ENCODE measurements at regions not wholly inside any gene's neighbourhood (a gene's known extent, or its start where the extent isn't known, plus 50 kb on each side); places are given as distances from the start of the nearest gene placed in this dataset.

DNA sequence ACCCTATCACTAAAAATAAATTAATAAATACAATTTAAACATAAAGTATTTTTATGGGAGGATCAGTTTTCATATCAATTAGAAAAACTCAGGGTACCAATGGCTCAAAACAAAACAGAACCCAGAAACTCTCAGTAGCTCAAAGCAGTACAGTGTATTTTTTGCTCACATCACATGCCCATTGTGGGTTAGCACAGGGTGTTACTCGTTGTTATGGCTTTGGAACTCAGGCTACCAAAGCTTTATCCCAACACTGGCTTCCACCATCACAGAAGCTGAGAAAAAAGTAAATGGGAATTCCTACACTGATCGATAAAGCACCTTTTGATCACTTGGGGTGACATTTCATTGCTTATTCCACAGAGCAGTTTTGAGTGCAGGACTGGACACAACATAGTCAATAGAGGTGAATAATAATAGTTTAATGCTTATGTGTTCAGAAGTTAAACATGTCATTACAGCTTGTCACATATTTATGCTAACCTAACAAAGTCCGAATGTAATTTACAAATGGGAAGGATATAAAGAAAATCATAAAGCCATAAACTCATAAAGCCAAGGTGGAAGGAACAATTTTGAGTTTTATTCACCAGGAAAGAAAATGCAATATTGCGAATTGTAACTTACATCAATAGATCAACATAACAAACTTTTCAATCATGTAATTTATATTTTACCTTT, 484.5 kb upstream of the TMPRSS15 start:
- TF ChIP-seq SUZ12 (IDR thresholded peaks at IDR 0.05; ENCODE audit: extremely low read depth, insufficient read depth, insufficient read length) (no peak), YY1 (IDR thresholded peaks at IDR 0.05; ENCODE audit: insufficient read depth, insufficient read length) (no peak), ZNF274 (IDR thresholded peaks at IDR 0.05; ENCODE audit: low read depth, low read length) (no peak)
- Histone ChIP-seq H3K36me3 (ENCODE audit: insufficient read depth, insufficient read length, low read length) (no peaks in the 10 kb centered on the region), H3K9ac (ENCODE audit: insufficient read length, low read depth) (no peak overlapping the region), H3K27me3 (ENCODE audit: insufficient read depth, insufficient read length) (no peaks in the 10 kb centered on the region), H3K9me3 (ENCODE audit: insufficient read depth, low read length) (peaks cover 9% of the 10 kb centered on the region), H3K4me1 (ENCODE audit: insufficient read depth, insufficient read length) (no peaks in the 10 kb centered on the region), H3K4me3 (ENCODE audit: insufficient read length, low read depth) (no peak overlapping the region)
- DNase-seq (ENCODE audit: low read depth, low spot score) = no peak

GRCh38 chr21:18893406-18893805, 489.8 kb upstream of the TMPRSS15 start:
- no peak for DNase-seq (ENCODE audit: low read depth, low spot score)
- Histone ChIP-seq H3K4me1 (ENCODE audit: insufficient read depth, insufficient read length) (no peaks in the 10 kb centered on the region), H3K27me3 (ENCODE audit: insufficient read depth, insufficient read length) (no peaks in the 10 kb centered on the region), H3K9ac (ENCODE audit: insufficient read length, low read depth) (no peak overlapping the region), H3K9me3 (ENCODE audit: insufficient read depth, low read length) (no peaks in the 10 kb centered on the region), H3K36me3 (ENCODE audit: insufficient read depth, insufficient read length, low read length) (no peaks in the 10 kb centered on the region), H3K4me3 (ENCODE audit: insufficient read length, low read depth) (no peak overlapping the region)
- no peak for TF ChIP-seq SUZ12 (IDR thresholded peaks at IDR 0.05; ENCODE audit: extremely low read depth, insufficient read depth, insufficient read length)
- no peak for TF ChIP-seq YY1 (IDR thresholded peaks at IDR 0.05; ENCODE audit: insufficient read depth, insufficient read length)
- TF ChIP-seq ZNF274 (IDR thresholded peaks at IDR 0.05; ENCODE audit: low read depth, low read length) = no peak

DNA sequence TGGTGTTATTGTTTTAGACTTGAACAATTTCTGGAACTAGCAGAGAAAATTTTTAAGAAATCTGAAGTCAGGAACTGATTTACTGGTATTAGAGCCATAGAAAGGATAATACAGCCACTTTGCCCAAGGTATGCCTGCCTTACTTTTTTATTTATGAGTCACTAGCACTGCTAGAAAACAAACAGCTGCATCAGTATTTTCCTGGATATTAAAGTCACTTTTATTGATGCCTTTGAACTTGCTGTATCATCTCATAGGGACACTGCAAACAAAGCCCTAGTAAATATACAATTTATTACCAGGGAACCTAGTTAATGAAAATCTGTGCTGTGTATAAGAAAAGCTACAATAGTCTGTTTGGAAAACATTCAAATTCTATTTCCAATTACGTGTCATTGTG, 490.8 kb upstream of the TMPRSS15 start:
- Histone ChIP-seq H3K4me3 (ENCODE audit: insufficient read length, low read depth) (no peak overlapping the region), H3K27me3 (ENCODE audit: insufficient read depth, insufficient read length) (no peaks in the 10 kb centered on the region), H3K9me3 (ENCODE audit: insufficient read depth, low read length) (no peaks in the 10 kb centered on the region), H3K36me3 (ENCODE audit: insufficient read depth, insufficient read length, low read length) (no peaks in the 10 kb centered on the region), H3K9ac (ENCODE audit: insufficient read length, low read depth) (no peak overlapping the region), H3K4me1 (ENCODE audit: insufficient read depth, insufficient read length) (no peaks in the 10 kb centered on the region)
- TF ChIP-seq YY1 (IDR thresholded peaks at IDR 0.05; ENCODE audit: insufficient read depth, insufficient read length) = no peak
- no peak for TF ChIP-seq SUZ12 (IDR thresholded peaks at IDR 0.05; ENCODE audit: extremely low read depth, insufficient read depth, insufficient read length)
- no peak for TF ChIP-seq ZNF274 (IDR thresholded peaks at IDR 0.05; ENCODE audit: low read depth, low read length)
- DNase-seq (ENCODE audit: low read depth, low spot score) = no peak

DNA sequence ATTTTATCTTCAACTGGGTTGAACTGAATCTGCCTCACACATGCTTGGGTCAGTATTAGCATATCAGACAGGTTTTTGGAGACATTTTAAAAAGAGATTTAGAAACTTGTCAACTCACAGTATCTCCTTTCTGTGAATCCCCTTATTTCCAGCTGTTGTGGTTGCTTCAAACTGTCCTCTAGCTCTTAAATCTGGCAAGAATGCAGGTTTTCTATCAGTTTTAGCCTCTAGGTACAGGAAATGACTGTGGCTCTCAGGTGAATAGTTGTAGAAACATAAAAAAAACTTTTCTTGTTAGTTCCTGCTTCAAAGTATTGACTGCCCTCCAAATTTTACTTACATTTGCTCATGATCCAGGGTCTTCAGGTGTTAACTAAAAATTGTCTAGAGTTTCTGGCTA, 495.7 kb upstream of the TMPRSS15 start:
- TF ChIP-seq YY1 (IDR thresholded peaks at IDR 0.05; ENCODE audit: insufficient read depth, insufficient read length) = no peak
- no peak for TF ChIP-seq ZNF274 (IDR thresholded peaks at IDR 0.05; ENCODE audit: low read depth, low read length)
- TF ChIP-seq SUZ12 (IDR thresholded peaks at IDR 0.05; ENCODE audit: extremely low read depth, insufficient read depth, insufficient read length) = no peak
- no peak overlapping the region for H3K4me3 ChIP-seq (ENCODE audit: insufficient read length, low read depth)
- H3K27me3 ChIP-seq (ENCODE audit: insufficient read depth, insufficient read length) = no peaks in the 10 kb centered on the region
- H3K4me1 ChIP-seq (ENCODE audit: insufficient read depth, insufficient read length) = no peaks in the 10 kb centered on the region
- H3K36me3 ChIP-seq (ENCODE audit: insufficient read depth, insufficient read length, low read length) = no peaks in the 10 kb centered on the region
- no peak for DNase-seq (ENCODE audit: low read depth, low spot score)
- H3K9me3 ChIP-seq (ENCODE audit: insufficient read depth, low read length) = no peaks in the 10 kb centered on the region
- no peak overlapping the region for H3K9ac ChIP-seq (ENCODE audit: insufficient read length, low read depth)

DNA sequence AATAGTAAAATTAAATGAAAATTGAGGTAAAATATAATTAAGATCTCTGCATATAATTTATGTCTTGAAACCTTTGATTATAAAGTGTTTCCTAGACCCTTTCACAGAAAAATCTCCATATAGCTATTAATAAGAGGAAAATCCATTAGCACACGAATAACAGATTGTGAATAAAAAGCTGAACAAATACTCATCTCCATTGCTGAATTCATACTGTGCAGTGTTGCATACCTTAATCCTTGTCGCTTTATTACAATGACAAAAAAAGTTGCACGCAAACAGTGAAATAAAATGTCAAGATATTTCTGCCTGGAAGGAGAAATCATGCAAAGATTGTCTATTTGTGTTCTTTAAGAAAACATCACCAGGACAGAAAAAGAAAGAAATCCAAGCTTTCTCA, 499.1 kb upstream of the TMPRSS15 start:
- Histone ChIP-seq H3K27me3 (ENCODE audit: insufficient read depth, insufficient read length) (no peaks in the 10 kb centered on the region), H3K9me3 (ENCODE audit: insufficient read depth, low read length) (no peaks in the 10 kb centered on the region), H3K36me3 (ENCODE audit: insufficient read depth, insufficient read length, low read length) (no peaks in the 10 kb centered on the region), H3K4me3 (ENCODE audit: insufficient read length, low read depth) (no peak overlapping the region), H3K4me1 (ENCODE audit: insufficient read depth, insufficient read length) (no peaks in the 10 kb centered on the region), H3K9ac (ENCODE audit: insufficient read length, low read depth) (no peak overlapping the region)
- DNase-seq (ENCODE audit: low read depth, low spot score) = no peak
- no peak for TF ChIP-seq YY1 (IDR thresholded peaks at IDR 0.05; ENCODE audit: insufficient read depth, insufficient read length)
- no peak for TF ChIP-seq SUZ12 (IDR thresholded peaks at IDR 0.05; ENCODE audit: extremely low read depth, insufficient read depth, insufficient read length)
- TF ChIP-seq ZNF274 (IDR thresholded peaks at IDR 0.05; ENCODE audit: low read depth, low read length) = no peak

GRCh38 chr21:18907076-18907475, 503.5 kb upstream of the TMPRSS15 start:
- Histone ChIP-seq H3K9me3 (ENCODE audit: insufficient read depth, low read length) (no peaks in the 10 kb centered on the region), H3K27me3 (ENCODE audit: insufficient read depth, insufficient read length) (no peaks in the 10 kb centered on the region), H3K9ac (ENCODE audit: insufficient read length, low read depth) (no peak overlapping the region), H3K36me3 (ENCODE audit: insufficient read depth, insufficient read length, low read length) (no peaks in the 10 kb centered on the region), H3K4me3 (ENCODE audit: insufficient read length, low read depth) (no peak overlapping the region), H3K4me1 (ENCODE audit: insufficient read depth, insufficient read length) (no peaks in the 10 kb centered on the region)
- TF ChIP-seq ZNF274 (IDR thresholded peaks at IDR 0.05; ENCODE audit: low read depth, low read length) = no peak
- no peak for DNase-seq (ENCODE audit: low read depth, low spot score)

- DNase-seq (ENCODE audit: low read depth, low spot score) = no peak
- no peaks in the 10 kb centered on the region for H3K36me3 ChIP-seq (ENCODE audit: insufficient read depth, insufficient read length, low read length)
Measured at GRCh38 chr21:18908641-18909040, 505.1 kb upstream of the TMPRSS15 start.

More at GRCh38 chr21:18908641-18909040, 505.1 kb upstream of the TMPRSS15 start:
- TF ChIP-seq ZNF274 (IDR thresholded peaks at IDR 0.05; ENCODE audit: low read depth, low read length) (no peak), YY1 (IDR thresholded peaks at IDR 0.05; ENCODE audit: insufficient read depth, insufficient read length) (no peak), SUZ12 (IDR thresholded peaks at IDR 0.05; ENCODE audit: extremely low read depth, insufficient read depth, insufficient read length) (no peak)
- Histone ChIP-seq H3K9me3 (ENCODE audit: insufficient read depth, low read length) (no peaks in the 10 kb centered on the region), H3K27me3 (ENCODE audit: insufficient read depth, insufficient read length) (no peaks in the 10 kb centered on the region), H3K4me3 (ENCODE audit: insufficient read length, low read depth) (no peak overlapping the region), H3K9ac (ENCODE audit: insufficient read length, low read depth) (no peak overlapping the region), H3K4me1 (ENCODE audit: insufficient read depth, insufficient read length) (no peaks in the 10 kb centered on the region)

All from NT2/D1 (cell line).